HL-60 (cell line): ENCODE measurements at regions not wholly inside any gene's neighbourhood (a gene's known extent, or its start where the extent isn't known, plus 50 kb on each side); places are given as distances from the start of the nearest gene placed in this dataset.

Source experiments
- DNase-seq, 2 experiments: peaks; one replicate each; pipeline ENCODE4 v3.0.0-alpha.2; 2010 to 2020; ENCODE audit warnings: low read depth in 1 of 2, low spot score in 1 of 2
- H3K27ac ChIP-seq: fragments of 250-450 bp; sonication (Bioruptor Pico); replicated peaks from 2 replicates; pipeline ENCODE4 v1.5.1; 2020; ENCODE audit warnings: mild to moderate bottlenecking, moderate library complexity
- H3K27me3 ChIP-seq: fragments of 250-450 bp; sonication (Bioruptor Pico); 2 replicates; pipeline ENCODE4 v1.5.1; 2021; ENCODE audit warnings: mild to moderate bottlenecking, moderate library complexity; ENCODE audit not compliant: insufficient read depth, poor library complexity, severe bottlenecking
- H3K4me3 ChIP-seq: replicated peaks from 2 replicates; pipeline ENCODE4 v1.5.1; 2011; ENCODE audit warnings: mild to moderate bottlenecking, control low read depth, low read length; ENCODE audit not compliant: insufficient read depth
- GABPA ChIP-seq: IDR thresholded peaks from 2 replicates; pipeline ENCODE4 v1.6.1; 2012; ENCODE audit warnings: low read depth
- POLR2AphosphoS5 ChIP-seq: IDR thresholded peaks from 2 replicates; pipeline ENCODE4 v1.6.1; 2012; ENCODE audit warnings: low read depth
- SPI1 ChIP-seq: IDR thresholded peaks from 2 replicates; pipeline ENCODE4 v1.6.1; 2012; ENCODE audit warnings: low read depth, mild to moderate bottlenecking, borderline replicate concordance
- TF ChIP-seq, protein P1 (sequence below): IDR thresholded peaks from 2 replicates; pipeline ENCODE4 v1.6.1; 2012; ENCODE audit warnings: low read depth; ENCODE audit not compliant: insufficient replicate concordance
- TF ChIP-seq, protein P2 (sequence below): IDR thresholded peaks from one replicate; pipeline ENCODE4 v1.5.1; 2011; ENCODE audit warnings: low read length, control low read depth, inconsistent platforms; ENCODE audit not compliant: insufficient read depth

DNA sequence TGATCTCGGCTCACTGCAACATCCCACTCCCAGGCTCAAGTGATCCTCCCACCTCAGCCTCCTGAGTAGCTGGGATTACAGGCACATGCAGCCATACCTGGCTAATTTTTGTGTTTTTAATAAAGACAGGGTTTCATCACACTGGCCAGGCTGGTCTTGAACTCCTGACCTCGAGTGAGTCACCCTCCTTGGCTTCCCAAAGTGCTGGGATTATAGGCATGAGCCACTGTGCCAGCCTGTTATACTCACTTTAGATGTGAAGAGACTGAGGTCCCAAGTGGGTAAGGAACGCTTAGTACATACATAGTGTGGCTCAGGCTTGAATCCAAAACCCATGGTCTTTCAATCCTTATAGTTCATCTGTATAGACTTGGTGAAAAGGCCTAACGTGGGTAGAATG, 63.7 kb upstream of the EPS8L3 start:
- Histone ChIP-seq H3K27ac (no peak overlapping the region), H3K4me3 (no peak overlapping the region), H3K27me3 (no peaks in the 10 kb centered on the region)
- TF ChIP-seq, protein P1, sequence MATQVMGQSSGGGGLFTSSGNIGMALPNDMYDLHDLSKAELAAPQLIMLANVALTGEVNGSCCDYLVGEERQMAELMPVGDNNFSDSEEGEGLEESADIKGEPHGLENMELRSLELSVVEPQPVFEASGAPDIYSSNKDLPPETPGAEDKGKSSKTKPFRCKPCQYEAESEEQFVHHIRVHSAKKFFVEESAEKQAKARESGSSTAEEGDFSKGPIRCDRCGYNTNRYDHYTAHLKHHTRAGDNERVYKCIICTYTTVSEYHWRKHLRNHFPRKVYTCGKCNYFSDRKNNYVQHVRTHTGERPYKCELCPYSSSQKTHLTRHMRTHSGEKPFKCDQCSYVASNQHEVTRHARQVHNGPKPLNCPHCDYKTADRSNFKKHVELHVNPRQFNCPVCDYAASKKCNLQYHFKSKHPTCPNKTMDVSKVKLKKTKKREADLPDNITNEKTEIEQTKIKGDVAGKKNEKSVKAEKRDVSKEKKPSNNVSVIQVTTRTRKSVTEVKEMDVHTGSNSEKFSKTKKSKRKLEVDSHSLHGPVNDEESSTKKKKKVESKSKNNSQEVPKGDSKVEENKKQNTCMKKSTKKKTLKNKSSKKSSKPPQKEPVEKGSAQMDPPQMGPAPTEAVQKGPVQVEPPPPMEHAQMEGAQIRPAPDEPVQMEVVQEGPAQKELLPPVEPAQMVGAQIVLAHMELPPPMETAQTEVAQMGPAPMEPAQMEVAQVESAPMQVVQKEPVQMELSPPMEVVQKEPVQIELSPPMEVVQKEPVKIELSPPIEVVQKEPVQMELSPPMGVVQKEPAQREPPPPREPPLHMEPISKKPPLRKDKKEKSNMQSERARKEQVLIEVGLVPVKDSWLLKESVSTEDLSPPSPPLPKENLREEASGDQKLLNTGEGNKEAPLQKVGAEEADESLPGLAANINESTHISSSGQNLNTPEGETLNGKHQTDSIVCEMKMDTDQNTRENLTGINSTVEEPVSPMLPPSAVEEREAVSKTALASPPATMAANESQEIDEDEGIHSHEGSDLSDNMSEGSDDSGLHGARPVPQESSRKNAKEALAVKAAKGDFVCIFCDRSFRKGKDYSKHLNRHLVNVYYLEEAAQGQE: no peak
- no peak for DNase-seq

DNA sequence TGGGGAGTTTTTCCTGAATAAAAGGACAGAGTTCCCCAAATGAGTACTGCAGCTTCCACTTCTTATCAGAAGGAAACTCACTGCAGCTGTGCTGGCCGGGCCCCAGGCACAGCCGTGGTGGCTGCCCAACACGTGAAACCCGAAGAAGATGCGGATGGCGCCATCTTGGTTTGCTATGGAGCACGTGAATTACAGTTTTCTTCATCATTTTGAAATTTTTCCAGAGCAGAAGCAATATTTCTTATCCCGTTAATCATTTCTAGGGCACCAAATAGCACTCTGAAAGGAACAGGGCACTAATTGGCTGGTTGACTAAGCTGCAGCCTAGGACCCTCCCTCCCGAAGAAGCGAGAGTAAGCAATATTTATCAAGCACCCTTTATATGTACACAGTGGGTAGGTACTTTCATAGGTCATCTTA, 63.2 kb upstream of the EPS8L3 start:
- Histone ChIP-seq H3K4me3 (no peak overlapping the region), H3K27ac (no peak overlapping the region), H3K27me3 (no peaks in the 10 kb centered on the region)
- DNase-seq: no peak
- TF ChIP-seq GABPA (no peak), SPI1 (no peak), POLR2AphosphoS5 (no peak)
- TF ChIP-seq, protein P1: no peak
- TF ChIP-seq, protein P2, sequence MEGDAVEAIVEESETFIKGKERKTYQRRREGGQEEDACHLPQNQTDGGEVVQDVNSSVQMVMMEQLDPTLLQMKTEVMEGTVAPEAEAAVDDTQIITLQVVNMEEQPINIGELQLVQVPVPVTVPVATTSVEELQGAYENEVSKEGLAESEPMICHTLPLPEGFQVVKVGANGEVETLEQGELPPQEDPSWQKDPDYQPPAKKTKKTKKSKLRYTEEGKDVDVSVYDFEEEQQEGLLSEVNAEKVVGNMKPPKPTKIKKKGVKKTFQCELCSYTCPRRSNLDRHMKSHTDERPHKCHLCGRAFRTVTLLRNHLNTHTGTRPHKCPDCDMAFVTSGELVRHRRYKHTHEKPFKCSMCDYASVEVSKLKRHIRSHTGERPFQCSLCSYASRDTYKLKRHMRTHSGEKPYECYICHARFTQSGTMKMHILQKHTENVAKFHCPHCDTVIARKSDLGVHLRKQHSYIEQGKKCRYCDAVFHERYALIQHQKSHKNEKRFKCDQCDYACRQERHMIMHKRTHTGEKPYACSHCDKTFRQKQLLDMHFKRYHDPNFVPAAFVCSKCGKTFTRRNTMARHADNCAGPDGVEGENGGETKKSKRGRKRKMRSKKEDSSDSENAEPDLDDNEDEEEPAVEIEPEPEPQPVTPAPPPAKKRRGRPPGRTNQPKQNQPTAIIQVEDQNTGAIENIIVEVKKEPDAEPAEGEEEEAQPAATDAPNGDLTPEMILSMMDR: no peak

DNA sequence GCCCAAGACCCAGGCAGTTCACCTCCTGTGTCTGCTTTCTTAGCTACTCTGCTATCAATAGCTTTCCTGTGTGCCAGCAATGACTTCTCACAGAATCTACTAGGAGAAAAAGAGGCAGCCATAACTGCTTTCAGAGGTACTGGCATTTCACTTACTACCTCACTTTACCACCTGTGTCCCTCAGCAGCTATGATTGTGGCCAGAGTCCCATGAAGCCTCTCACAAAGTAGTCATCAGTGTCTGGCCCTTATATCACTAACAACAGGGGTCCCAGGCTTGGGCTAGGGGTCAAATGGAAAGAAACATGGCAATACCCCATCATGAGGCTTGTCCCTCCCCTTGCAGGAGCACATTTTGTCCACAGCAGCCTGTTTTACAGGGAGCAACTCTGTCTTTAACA, 62.7 kb upstream of the EPS8L3 start:
- Histone ChIP-seq H3K4me3 (no peak overlapping the region), H3K27ac (no peak overlapping the region), H3K27me3 (no peaks in the 10 kb centered on the region)
- DNase-seq: no peak
- TF ChIP-seq SPI1 (no peak), POLR2AphosphoS5 (no peak), GABPA (no peak)
- TF ChIP-seq, protein P1: no peak
- TF ChIP-seq, protein P2: no peak
